Ovary (tissue), 7 donors: ENCODE measurements at regions not wholly inside any gene's neighbourhood (a gene's known extent, or its start where the extent isn't known, plus 50 kb on each side); places are given as distances from the start of the nearest gene placed in this dataset.

Experiments used
- DNase-seq, 5 donors: peaks; one replicate each; pipeline ENCODE4 v3.0.0-alpha.2; 2019 to 2020
- H3K27ac ChIP-seq, 2 donors: fragments of 200-600 bp; one replicate each; pipeline versions ENCODE4 v1.5.1 to v1.8.0; 2019 to 2022
- H3K27me3 ChIP-seq: fragments of 200-600 bp; one replicate; pipeline ENCODE4 v1.8.0; 2022
- H3K36me3 ChIP-seq: fragments of 200-600 bp; sonication (generic); one replicate; pipeline ENCODE4 v1.5.1; 2019
- H3K4me1 ChIP-seq: one replicate; pipeline ENCODE4 v1.8.1; 2013; ENCODE audit warnings: mild to moderate bottlenecking, moderate library complexity; ENCODE audit not compliant: insufficient read depth
- H3K4me3 ChIP-seq: fragments of 200-600 bp; sonication (generic); one replicate; pipeline ENCODE4 v1.5.1; 2017
- H3K9me3 ChIP-seq, 2 donors: fragments of 200-600 bp in 1 of 2; sonication (generic) in 1 of 2; one replicate each; pipeline versions ENCODE4 v1.5.1 to v1.8.1; 2013 to 2019; ENCODE audit warnings: mild to moderate bottlenecking in 1 of 2, moderate library complexity in 1 of 2
- EP300 ChIP-seq: sonication (generic); formaldehyde crosslinking; IDR thresholded peaks from one replicate; pipeline ENCODE4 v1.6.1; 2017; ENCODE audit warnings: antibody characterized with exemption
- POLR2A ChIP-seq: fragments of 450-650 bp; IDR thresholded peaks from one replicate; pipeline ENCODE4 v1.6.1; 2017; ENCODE audit warnings: antibody characterized with exemption, mild to moderate bottlenecking, moderate library complexity
- WGBS, 3 donors: extraction: QIAGEN DNeasy Blood & Tissue Kit in 1 of 3; methylation state at CpG; one replicate each; pipeline versions ENCODE4 v1.1.5 to v1.1.7; 2013 to 2017; 5-methylcytosine and 5-hydroxymethylcytosine counted together
- intact Hi-C, 4 donors: fragments of 100-400 bp; cut with DNase I; formaldehyde crosslinking; loops; one replicate each; pipeline versions ENCODE4 v1.11.0 to v1.15.1; 2022 to 2023
- TF ChIP-seq, protein P1 (sequence below), 3 donors: fragments of 450-650 bp in 2 of 3; fragments of 200-600 bp in 1 of 3; IDR thresholded peaks; one replicate each; pipeline versions ENCODE4 v1.5.1 to v1.8.0; 2016 to 2022; ENCODE audit warnings: antibody characterized with exemption in 3 of 3, mild to moderate bottlenecking in 1 of 3
- donor health status: DM: no; HTN: no; CAD: no; lungs with moderate emphysema.
- donor health status: DM: no; HTN: no; CAD: no.
- donor health status: Bipolar disorder and iron deficiency.
- donor health status: DM: no; HTN: no; CAD: no.
- donor health status: DM: yes; HTN: yes; CAD: no.

DNA sequence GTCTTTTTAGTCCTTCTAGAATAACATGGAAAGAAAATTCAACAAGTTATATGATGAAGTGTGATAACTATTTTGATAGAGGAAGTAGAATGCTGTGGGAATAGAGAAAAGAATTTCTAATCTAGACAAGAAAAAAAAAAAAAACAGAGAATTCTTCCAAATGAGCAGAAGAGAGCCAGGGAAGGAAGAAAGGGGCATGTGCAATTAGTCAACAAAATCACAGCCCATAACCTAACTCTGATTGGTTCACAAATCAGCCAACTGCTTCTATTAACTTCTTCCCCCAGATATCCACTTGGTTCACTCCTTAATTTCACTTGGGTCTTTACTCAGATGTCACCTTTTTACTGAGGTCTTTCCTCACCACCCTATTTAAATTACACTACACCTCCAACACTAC lies 69.5 kb downstream of the BTG1 start:
- no peaks in the 10 kb centered on the region for H3K36me3 ChIP-seq
- H3K27me3 ChIP-seq = no peaks in the 10 kb centered on the region
- H3K27ac ChIP-seq = no peak overlapping the region
- intact Hi-C loops = no loop called here
- no peak for DNase-seq
- peaks cover 3% of the 10 kb centered on the region for H3K4me1 ChIP-seq
- H3K4me3 ChIP-seq = no peak overlapping the region
- H3K9me3 ChIP-seq = no peaks in the 10 kb centered on the region
- TF ChIP-seq, protein P1, sequence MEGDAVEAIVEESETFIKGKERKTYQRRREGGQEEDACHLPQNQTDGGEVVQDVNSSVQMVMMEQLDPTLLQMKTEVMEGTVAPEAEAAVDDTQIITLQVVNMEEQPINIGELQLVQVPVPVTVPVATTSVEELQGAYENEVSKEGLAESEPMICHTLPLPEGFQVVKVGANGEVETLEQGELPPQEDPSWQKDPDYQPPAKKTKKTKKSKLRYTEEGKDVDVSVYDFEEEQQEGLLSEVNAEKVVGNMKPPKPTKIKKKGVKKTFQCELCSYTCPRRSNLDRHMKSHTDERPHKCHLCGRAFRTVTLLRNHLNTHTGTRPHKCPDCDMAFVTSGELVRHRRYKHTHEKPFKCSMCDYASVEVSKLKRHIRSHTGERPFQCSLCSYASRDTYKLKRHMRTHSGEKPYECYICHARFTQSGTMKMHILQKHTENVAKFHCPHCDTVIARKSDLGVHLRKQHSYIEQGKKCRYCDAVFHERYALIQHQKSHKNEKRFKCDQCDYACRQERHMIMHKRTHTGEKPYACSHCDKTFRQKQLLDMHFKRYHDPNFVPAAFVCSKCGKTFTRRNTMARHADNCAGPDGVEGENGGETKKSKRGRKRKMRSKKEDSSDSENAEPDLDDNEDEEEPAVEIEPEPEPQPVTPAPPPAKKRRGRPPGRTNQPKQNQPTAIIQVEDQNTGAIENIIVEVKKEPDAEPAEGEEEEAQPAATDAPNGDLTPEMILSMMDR (IDR thresholded peaks at IDR 0.05) = no peak
- TF ChIP-seq POLR2A (no peak), EP300 (no peak)

DNA sequence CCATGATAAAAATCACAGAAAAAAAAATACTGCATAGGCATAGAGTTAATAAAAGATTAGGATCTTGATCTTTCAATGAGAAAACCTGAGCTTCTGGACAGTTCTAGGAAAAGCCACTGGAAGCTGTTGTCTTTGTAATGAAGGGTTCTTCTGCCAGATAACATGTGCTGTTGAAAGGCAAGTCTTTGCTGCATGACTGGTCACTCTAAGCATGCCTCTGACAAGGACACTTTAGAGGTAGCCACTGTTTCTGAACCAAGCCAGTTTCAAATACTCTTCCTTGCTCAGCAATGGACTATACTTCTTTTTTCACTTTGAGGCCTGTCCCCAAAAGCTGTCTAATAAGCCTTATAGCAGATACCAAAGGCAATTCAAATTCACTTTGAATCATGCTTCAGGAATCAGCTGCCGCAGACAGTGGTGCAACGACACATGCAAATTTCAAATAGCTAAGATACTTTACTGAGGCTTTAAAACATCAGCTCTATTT lies 70.2 kb downstream of the BTG1 start:
- no peak for DNase-seq
- H3K4me3 ChIP-seq = no peak overlapping the region
- H3K4me1 ChIP-seq = peaks cover 3% of the 10 kb centered on the region
- TF ChIP-seq, protein P1 (IDR thresholded peaks at IDR 0.05) = no peak
- TF ChIP-seq EP300 (no peak), POLR2A (no peak)
- H3K27me3 ChIP-seq = no peaks in the 10 kb centered on the region
- H3K27ac ChIP-seq = no peak overlapping the region
- intact Hi-C loops = no loop called here
- no peaks in the 10 kb centered on the region for H3K9me3 ChIP-seq
- no peaks in the 10 kb centered on the region for H3K36me3 ChIP-seq
- 72 to 85% (median 81%) methylated on average over 2 of the region's 2 CpGs for WGBS, 3 donors

DNA sequence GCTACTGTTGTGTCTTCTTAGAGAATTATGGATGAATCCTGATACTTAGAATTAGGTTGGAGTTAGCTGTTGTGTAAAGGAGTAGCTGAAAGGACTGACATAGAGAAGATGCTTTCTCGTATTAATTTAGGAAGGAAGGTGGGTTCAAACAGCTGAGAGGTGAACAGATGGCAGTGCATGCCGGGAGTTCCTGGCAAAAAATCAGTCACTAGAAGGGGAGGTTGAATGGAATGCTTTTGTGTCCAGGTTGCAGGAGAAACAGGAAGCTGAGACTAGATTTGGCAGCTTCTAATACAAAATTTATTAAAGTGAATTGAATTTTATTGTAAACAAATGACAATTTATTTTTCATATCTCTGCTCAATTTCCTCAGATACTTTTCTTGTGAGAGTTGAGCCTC lies 70.8 kb downstream of the BTG1 start:
- H3K27me3 ChIP-seq = no peaks in the 10 kb centered on the region
- H3K27ac ChIP-seq = no peak overlapping the region
- no peak overlapping the region for H3K4me3 ChIP-seq
- no peak for DNase-seq
- no peaks in the 10 kb centered on the region for H3K36me3 ChIP-seq
- H3K9me3 ChIP-seq = no peaks in the 10 kb centered on the region
- intact Hi-C loops = no loop called here
- TF ChIP-seq, protein P1 (IDR thresholded peaks at IDR 0.05) = no peak
- no peak for TF ChIP-seq POLR2A
- TF ChIP-seq EP300 = no peak
- 52 to 61% (median 53%) methylated on average over 2 of the region's 2 CpGs for whole genome bisulfite sequencing, 3 donors
- peaks cover 3% of the 10 kb centered on the region for H3K4me1 ChIP-seq

DNA sequence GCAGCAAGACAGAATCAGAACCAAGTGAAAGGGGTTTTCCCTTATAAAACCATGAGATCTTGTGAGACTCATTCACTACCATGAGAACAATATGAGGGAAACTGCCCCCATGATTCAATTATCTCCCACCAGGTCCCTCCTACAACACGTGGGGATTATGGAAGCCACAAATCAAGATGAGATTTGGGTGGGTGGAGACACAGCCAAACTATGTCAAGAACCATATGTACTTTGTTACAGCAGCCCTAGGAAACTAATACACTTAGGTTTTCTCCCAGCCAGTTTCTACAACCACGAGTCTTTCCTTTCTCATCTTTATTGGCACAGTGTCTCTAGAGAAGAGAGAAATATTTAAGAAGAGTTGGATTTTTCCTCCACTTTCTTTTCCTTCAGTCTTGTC lies 72.6 kb downstream of the BTG1 start:
- WGBS, 3 donors = 68 to 75% (median 72%) methylated on average over 2 of the region's 2 CpGs
- Histone ChIP-seq H3K36me3 (no peaks in the 10 kb centered on the region), H3K27me3 (no peaks in the 10 kb centered on the region), H3K4me3 (no peak overlapping the region), H3K27ac (no peak overlapping the region), H3K4me1 (peaks cover 1% of the 10 kb centered on the region), H3K9me3 (no peaks in the 10 kb centered on the region)
- DNase-seq = no peak
- intact Hi-C loops = no loop called here
- TF ChIP-seq POLR2A (no peak), EP300 (no peak)
- TF ChIP-seq, protein P1 (IDR thresholded peaks at IDR 0.05) = no peak

DNA sequence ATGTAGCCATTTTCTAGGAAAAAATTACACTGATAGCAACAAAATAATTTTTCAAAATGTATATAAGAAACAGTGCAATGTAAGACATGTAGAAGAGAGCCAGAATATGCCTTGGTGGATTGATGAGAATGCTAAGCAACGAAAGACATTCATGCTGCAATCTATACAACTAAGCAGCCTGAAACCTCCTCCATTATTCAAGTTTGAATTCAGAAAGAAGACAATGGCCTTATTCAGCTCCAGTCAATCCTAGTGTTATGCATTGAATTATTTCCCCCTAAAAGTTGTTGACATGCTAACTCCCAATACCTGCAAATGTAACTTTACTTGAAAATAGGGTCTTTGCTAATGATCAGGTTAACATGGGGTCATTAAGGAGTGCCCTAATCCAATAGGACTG lies 73.5 kb downstream of the BTG1 start:
- no peaks in the 10 kb centered on the region for H3K27me3 ChIP-seq
- DNase-seq = no peak
- WGBS, 3 donors = 94 to 96% (median 96%) methylated on average over 1 of the region's 1 CpG
- no peaks in the 10 kb centered on the region for H3K9me3 ChIP-seq
- no peak overlapping the region for H3K27ac ChIP-seq
- no peak for TF ChIP-seq POLR2A
- TF ChIP-seq, protein P1 (IDR thresholded peaks at IDR 0.05) = no peak
- TF ChIP-seq EP300 = no peak
- no peaks in the 10 kb centered on the region for H3K36me3 ChIP-seq
- intact Hi-C loops = no loop called here
- H3K4me3 ChIP-seq = no peak overlapping the region
- no peaks in the 10 kb centered on the region for H3K4me1 ChIP-seq
